ENCODE measurements at regions not wholly inside any gene's neighbourhood (a gene's known extent, or its start where the extent isn't known, plus 50 kb on each side); places are given as distances from the start of the nearest gene placed in this dataset.
"Not testable (repeated sequence)": the region's sequence is repeated elsewhere in the genome, so short reads cannot be mapped to it uniquely, and the experiment has no call there.

- no peak for DNase-seq
Observed at GRCh38 chr6:145547594-145548335, 187.6 kb downstream of the EPM2A start.

- no peak for DNase-seq
Observed at GRCh38 chr6:145548933-145549648, 186.2 kb downstream of the EPM2A start.

GRCh38 chr6:145551164-145551563 is 184.2 kb downstream of the EPM2A start:
- no peak for DNase-seq

- DNase-seq = no peak
Observed at GRCh38 chr6:145555084-145555483, 180.2 kb downstream of the EPM2A start.

- no peak for DNase-seq
Observed at GRCh38 chr6:145557474-145557873, 177.8 kb downstream of the EPM2A start.

- DNase-seq = no peak
Observed at GRCh38 chr6:145559836-145560235, 175.5 kb downstream of the EPM2A start.

- DNase-seq = no peak
Observed at GRCh38 chr6:145561095-145562072, 173.9 kb downstream of the EPM2A start.

- no peak for DNase-seq
Observed at GRCh38 chr6:145562771-145563615, 172.3 kb downstream of the EPM2A start.

- DNase-seq = no peak
Observed at GRCh38 chr6:145564553-145564952, 170.8 kb downstream of the EPM2A start.

- no peak for DNase-seq
Observed at GRCh38 chr6:145567684-145568252, 167.6 kb downstream of the EPM2A start.

- DNase-seq = no peak
Observed at GRCh38 chr6:145569140-145569539, 166.2 kb downstream of the EPM2A start.

GRCh38 chr6:145570336-145570735 is 165.0 kb downstream of the EPM2A start:
- DNase-seq = not testable (repeated sequence)

- DNase-seq = not testable (repeated sequence)
Observed at GRCh38 chr6:145574269-145574668, 161.1 kb downstream of the EPM2A start.
